C1 segment of cervical spinal cord (tissue), 14 donors: ENCODE measurements at regions not wholly inside any gene's neighbourhood (a gene's known extent, or its start where the extent isn't known, plus 50 kb on each side); places are given as distances from the start of the nearest gene placed in this dataset.
"Not testable (repeated sequence)": the region's sequence is repeated elsewhere in the genome, so short reads cannot be mapped to it uniquely, and the experiment has no call there.

Source experiments
- DNase-seq, 14 donors: peaks; one replicate each; lab custom pipeline; 2025; lab: John Stamatoyannopoulos, UW

DNA sequence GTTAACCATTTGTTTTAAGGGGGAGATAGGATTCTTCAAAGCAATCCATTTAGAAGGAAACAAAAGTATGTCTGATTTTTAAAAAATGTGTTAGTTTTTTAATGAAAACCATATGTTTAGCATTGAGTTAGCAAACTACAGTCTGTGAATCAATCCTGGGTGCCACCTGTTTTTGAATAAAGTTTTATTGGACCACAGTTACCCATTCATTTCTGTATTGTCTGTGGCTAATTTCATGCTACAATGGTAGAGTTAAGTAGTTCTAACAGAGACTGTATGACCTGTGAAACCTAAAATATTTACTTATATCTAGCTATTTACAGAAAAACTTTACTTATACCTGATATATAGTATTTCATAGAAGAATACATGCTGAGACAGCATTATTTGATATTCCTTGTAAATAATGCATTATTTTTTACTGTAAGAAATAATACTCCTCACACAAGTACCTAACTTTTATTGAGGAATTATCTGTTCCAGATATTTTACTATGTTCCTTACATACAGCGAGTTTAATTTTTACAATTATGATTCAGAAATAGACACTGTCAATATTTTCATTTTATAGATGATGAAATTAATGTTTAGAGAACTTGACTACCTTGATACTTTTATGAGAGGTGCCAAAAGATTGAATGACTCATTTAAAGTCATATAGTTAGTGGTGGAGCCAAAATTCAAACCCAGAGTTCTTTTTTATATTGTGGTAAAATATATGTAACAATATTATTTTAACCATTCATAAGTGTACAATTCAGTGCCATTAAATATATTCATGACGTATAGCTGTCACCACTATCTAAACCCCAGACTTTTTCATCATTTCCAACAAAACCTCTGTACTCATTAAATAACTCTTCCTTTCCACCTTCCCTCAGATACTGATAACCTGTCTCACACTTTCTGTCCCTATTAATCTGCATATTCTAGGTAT lies 122.0 kb downstream of the GLUD2 start:
- no peak for DNase-seq

DNA sequence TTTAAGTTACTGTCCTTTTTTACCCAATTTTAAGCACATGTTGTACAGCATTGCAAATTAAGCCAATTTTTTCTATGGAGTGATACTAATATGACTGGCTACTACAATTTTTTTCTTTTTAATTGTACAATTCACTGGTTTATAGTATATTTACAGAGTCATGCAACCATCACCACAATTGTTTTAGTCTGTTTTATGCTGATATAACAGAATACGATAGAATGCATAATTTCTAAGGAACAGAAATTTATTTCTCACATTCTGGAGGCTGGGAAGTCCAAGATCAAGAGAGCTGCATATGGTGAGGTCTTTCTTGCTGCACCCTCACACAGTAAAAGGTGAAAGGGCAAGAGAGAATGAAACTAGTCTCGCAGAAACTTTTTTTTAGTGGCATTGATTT lies 125.3 kb downstream of the GLUD2 start:
- DNase-seq, result no peak

GRCh38 chrX:121179972-121180371 lies 132.6 kb downstream of the GLUD2 start:
- no peak for DNase-seq

GRCh38 chrX:121191779-121192178 lies 144.4 kb downstream of the GLUD2 start:
- DNase-seq, result no peak

DNA sequence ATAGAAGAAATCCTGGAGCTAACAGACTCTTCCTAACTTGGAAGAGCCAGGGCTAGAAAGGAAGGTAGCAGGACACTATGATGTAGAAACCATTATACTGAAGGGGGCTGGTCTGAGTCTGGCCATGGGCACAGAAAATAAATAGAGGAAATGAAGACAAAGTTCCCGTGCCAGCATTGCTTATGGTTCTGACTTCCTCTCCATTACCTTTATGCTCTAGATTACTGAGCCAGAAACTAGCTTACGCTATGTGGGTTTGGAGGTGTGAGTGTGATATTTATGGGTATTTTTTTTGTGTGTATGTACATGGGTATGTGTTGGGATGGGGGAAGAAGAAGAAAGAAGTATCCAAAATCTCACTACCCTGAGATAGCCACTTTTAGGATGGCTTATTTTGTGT lies 148.3 kb downstream of the GLUD2 start:
- no peak for DNase-seq

DNA sequence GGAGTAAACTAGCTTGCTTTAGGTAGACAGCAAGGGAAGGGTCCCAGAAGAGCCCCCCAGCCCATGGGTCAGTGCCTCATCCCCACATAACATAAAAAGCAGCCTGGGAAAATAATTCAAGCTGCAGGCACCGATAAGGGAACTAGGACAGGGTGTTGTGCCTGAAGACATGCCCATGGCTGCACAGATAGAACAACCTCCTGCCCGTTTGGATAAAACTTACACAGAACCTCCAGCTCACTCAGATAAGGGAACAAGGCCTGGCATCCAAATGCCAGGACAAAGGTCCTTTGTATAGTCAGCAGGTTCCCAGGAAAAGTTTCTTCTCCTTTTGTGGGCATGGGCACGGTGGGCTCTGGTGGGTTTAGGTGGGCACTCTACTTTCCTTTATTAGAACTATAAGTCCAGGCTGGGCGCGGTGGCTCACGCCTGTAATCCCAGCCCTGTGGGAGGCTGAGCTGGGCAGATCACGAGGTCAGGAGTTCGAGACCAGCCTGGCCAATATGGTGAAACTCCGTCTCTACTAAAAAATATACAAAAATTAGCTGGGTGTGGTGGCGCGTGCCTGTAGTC lies 149.5 kb downstream of the GLUD2 start:
- DNase-seq, result not testable (repeated sequence)

DNA sequence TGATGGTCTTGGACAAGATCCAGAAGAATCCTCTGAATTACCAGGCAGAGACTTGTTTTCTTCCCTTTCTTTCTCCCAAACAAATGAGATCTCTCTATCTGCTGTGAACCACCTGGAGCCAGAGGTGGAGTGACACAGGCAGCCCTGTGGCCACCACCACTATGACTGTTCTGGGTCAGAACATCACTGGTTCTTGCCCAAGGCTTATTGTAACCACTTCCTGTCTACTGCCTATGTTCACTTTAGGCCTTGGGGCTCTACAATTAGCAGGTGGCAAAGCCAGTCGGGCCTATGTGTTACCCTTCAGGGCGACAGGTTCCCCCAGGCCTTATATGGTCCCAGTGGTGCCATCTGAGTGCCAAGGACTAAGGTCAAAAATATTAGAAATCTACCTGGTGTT lies 161.2 kb downstream of the GLUD2 start:
- DNase-seq, result no peak

DNA sequence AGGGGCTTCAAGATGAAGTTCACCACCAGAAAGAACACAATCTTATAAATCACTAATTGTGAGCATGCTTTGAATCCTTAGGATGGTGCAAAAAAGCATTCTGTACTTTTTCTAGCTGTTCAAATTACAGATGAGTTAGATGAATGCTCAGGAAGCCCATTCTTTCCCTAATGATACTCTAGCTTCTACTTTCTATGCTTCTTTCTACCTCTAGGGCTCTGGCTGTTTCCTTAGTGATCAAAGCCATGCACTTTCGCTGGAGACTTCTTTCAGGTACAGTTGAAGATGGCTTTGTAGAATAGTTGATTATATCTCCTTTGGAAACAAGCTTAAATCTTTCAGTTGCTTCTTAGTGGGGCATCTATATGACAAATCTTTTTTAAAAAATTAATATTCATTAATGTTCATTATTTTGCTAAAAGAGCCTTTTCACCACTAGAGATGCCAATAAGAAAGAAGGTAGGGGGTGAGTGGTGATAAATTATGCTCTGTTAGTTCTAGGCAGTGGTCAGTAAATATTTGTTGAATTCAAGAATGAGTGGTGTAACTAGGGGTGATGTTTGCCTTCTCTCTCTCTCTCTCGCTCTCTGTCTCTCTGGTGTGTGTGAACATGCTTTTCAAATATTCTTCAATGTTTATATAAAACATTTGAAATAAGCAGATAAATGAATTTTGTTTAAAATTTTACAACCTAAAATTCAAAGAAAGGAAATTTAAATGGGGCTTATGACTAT lies 169.4 kb downstream of the GLUD2 start:
- DNase-seq, result no peak

DNA sequence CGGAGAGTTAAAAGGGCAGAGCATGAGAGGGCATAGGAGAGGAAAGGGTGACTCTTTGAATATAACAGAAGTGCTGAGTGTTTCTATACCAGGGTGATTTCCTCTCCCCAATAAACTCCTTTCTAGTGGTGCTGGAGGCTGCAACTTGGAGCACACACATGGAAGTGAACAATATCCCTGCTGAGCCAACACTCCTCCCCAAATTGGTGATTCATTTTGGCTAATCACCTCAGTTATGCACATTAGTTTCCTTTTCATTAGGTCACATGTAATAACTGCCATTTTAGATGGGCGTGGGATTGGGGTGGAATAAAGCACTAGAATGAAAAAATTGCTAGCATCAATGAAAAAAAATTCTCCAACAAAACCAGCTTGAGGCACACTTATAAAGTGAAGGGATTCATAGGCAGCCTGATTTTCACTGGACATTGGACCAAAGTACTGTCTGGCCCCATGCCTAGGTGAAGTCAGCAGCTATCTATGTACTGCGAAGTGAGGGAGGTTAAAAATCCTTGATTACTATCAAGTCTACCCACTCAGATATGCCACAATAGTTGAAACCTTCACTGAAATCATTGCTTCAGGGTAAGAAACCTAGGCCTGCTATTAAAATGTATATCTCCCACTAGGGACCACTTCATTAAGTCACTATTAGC lies 174.0 kb downstream of the GLUD2 start:
- DNase-seq, result no peak

DNA sequence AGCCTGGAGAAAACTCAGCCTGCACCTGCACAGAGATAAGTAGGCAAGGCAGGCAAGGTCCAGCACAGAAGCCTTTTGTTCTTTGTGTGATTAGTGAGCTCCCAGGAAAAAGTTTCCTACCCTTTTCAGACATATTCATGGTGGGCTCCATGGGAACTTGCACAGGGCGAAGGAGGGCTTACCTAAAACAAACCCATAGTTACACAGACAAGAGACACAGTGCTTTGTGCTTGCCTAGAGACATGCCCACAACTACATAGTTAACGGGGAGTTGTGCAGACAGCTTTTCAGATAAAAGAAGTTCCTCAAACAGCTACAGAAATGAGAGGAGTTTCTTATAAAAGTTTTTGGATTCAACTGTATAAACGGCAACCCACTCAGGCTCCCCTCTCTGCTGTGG lies 180.5 kb downstream of the GLUD2 start:
- no peak for DNase-seq

GRCh38 chrX:121231566-121232358 lies 184.4 kb downstream of the GLUD2 start:
- DNase-seq, result no peak

GRCh38 chrX:121236040-121236439 lies 188.6 kb downstream of the GLUD2 start:
- DNase-seq, result no peak

DNA sequence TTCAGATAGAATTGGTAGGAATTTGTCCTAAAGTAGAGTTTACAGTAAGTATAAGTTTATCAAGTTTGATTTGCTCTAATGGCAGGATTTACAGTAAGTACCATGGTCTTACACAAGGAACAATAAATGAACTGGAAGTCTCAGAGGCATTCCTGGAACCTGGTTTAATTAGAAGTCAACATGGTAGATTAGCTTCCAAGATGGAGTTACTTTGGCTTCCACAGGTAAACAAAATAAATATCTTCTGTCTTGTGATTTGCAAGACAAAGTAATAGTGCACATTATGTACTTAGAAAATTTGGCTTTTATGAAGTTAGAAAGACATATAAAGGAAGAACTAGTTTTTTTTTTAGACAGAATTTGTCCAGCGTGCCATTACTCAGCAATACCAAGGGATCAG lies 190.7 kb downstream of the GLUD2 start:
- DNase-seq, result no peak

GRCh38 chrX:121244511-121244910 lies 197.1 kb downstream of the GLUD2 start:
- DNase-seq, result no peak

GRCh38 chrX:121245763-121246162 lies 198.4 kb downstream of the GLUD2 start:
- no peak for DNase-seq

DNA sequence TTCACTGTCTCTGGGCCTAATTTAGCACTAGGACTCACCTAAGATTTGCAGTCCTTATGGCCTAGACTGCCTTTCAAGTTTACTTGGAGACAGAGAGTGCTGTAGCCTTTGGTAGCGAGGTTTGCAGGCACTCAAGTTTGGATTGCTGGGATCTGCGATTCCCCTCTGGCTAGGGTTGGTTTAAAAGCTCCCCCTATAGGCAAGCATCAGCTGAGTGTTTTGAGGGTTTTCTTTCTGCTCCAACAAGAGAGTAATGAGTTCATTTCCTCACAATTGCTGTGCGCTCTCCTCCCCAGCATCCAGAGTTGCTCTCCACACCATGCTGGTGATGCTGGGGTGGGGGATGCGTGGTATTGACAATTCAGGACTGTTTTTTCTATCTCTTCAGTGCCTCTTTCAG lies 206.9 kb downstream of the GLUD2 start:
- no peak for DNase-seq

DNA sequence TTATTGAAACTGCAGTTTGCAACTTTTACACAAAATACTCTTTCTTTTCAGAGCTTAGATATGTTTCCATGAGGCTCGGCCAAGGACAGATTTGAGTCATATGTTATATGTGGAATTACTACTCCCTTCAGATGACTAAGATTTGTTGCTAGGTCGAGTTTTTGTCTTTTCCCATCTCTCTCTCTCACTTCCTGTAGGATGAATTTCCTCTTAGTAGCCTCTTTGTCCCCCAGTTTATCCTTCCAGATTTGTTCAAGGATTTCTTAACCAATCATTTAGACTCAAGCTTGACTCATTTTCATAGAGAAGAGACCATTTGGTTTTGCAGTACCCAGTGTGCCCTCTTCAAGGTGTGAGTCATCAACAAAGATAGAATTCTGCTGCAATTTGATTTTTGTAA lies 209.2 kb downstream of the GLUD2 start:
- no peak for DNase-seq

GRCh38 chrX:121258545-121258944 lies 211.1 kb downstream of the GLUD2 start:
- DNase-seq, result no peak

GRCh38 chrX:121259170-121259569 lies 211.8 kb downstream of the GLUD2 start:
- DNase-seq, result no peak

DNA sequence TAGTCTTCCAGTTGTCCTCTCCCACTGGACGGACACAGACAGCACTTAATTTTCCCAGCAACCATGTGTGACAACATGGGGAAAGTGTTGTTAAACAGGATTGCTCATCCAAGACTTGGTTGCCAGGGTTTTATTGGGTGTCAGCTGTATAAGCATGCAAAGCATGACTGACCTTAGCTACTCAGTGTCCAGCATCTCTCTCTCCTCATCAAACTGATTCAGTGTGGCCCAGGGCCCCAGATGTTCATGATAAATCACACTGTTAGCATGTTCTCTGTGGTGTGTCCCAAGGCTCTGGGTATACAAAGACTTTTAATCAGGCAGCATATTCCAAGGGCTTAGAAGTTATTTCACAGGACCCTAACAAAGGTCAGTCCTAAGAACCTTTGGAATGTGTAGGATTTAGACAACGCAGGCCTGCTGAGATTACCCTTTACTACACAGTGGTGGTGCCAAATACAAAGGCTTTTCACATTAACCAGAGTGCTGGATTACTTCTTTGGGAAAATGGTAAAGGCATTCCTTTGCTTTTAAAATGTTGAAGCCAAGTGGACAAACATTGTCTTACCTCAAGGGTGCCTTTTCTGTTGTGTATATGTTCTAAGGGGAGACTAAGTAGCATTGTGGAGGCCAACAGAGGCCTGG lies 213.3 kb downstream of the GLUD2 start:
- DNase-seq, result no peak

DNA sequence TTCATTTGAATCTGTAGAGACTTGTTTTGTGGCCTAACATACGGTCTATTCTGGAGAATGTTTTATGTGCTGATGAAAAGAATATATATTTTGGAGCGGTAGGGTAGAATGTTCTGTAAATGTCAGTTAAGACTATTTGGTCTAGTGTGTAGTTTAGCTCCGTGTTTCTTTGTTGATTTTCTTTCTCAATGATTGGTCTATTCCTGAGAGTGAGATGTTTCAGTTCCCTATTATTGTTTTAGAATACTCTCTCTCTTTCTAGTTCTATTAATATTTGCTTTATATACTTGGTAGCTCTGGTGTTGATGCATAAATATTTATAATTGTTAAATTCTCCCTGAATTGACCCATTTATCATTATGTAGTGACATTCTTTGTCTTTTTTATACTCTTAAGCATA lies 236.5 kb downstream of the GLUD2 start:
- DNase-seq, result no peak
